Tongue (tissue), 1 donor: ENCODE measurements at regions not wholly inside any gene's neighbourhood (a gene's known extent, or its start where the extent isn't known, plus 50 kb on each side); places are given as distances from the start of the nearest gene placed in this dataset.
A peak's percentile ranks its signal among the peaks of the same experiment; 100 is the strongest.

Experiments
- DNase-seq: peaks from one replicate; pipeline ENCODE4 v3.0.0-alpha.2; 2015

- no peak for DNase-seq
Observed at GRCh38 chr5:67509402-67510186, 313.0 kb upstream of the CD180 start.

DNA sequence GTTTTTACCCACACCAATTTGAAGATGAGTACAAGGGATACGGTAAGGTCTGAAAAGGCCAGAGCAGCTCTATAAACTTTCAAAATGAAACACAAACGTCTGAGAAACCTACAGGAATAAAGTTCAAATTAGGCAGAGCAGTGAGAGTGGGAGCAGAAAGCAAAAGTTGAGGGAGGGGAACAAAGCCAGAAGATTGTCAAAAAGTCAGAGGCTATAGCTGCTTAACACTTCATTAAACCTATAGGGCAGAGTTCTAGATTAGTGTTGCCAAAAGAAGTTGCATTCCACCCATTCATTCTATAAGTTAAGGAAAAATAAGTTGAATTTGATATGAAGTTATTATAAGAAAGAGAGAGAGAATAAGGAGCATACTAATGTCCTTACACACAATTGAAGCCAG is 309.6 kb upstream of the CD180 start:
- no peak for DNase-seq

DNA sequence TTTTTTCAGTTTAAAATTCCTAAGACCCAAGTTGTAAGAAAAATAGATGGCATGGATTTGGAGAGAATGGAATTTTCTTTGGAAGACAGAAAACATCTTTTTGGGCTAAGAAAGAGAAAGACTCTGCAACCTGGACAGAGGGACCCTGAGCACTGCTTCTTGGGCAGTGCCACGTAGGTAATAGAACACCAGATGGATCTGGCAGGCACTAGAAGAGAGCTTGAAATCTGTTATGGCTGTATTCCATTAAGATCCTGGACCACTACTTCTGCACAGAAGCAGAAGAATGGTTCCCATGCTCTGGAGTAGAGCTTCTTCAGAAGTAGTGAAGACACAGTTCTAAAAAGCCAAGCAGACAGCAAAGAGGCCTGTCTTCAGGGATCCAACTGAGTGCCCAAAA is 306.4 kb upstream of the CD180 start:
- no peak for DNase-seq

- no peak for DNase-seq
Observed at GRCh38 chr5:67496051-67496450, 299.5 kb upstream of the CD180 start.

DNA sequence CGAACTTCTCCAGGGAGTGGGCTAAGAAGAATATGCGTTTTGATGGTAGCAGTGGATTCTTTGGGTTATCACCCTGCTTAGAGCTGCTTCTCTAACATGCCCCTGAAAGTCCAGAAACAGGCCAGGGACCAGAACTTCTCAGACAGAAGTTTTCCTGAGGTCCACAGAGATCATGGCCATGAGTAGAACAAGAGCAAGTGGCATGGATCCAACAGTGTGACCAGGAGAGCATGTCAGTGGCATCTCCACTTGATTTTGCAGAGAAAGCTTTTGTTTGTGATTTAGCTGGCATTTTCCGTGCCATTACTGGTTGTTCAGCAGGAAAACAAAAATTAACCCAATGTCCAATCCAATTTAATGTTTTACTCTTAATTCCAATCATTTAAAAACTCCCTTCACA is 298.5 kb upstream of the CD180 start:
- DNase-seq = no peak

- DNase-seq = peak; percentile 45
Observed at GRCh38 chr5:67494186-67494855, 297.7 kb upstream of the CD180 start.

GRCh38 chr5:67493676-67494075 is 297.1 kb upstream of the CD180 start:
- peak; percentile 54 for DNase-seq

- DNase-seq = no peak
Observed at GRCh38 chr5:67490543-67491321, 294.1 kb upstream of the CD180 start.

- no peak for DNase-seq
Observed at GRCh38 chr5:67488885-67489284, 292.3 kb upstream of the CD180 start.

GRCh38 chr5:67487862-67488261 is 291.3 kb upstream of the CD180 start:
- DNase-seq = no peak

DNA sequence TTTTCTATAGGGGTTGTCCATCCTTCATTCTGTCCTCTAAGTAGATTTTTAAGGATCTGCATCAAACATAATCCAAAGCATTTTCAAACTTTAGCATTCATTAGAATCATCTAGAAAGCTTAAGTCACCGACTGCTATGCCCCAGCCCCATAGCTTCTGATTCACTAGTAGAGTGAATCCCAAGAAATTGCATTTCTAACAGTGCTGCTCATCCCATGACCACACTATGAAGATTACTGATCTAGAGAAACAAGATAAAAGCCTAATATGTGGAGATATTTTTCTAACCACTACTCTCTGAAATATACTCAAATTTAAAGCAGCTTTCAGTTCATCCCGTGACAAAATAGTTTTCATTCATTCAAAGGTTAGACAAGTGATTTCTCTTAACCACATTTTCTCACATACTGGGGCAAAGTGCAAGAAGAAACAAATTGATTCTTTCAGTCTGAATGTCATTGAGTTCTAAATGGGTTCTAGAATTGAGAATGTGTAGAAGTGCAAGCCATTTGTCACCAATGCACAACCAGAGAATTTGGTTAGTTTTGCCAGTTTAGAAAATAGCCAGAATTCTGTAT is 286.9 kb upstream of the CD180 start:
- no peak for DNase-seq

- no peak for DNase-seq
Observed at GRCh38 chr5:67481362-67481761, 284.8 kb upstream of the CD180 start.

GRCh38 chr5:67478337-67478736 is 281.7 kb upstream of the CD180 start:
- no peak for DNase-seq

- DNase-seq = no peak
Observed at GRCh38 chr5:67476995-67477394, 280.4 kb upstream of the CD180 start.

DNA sequence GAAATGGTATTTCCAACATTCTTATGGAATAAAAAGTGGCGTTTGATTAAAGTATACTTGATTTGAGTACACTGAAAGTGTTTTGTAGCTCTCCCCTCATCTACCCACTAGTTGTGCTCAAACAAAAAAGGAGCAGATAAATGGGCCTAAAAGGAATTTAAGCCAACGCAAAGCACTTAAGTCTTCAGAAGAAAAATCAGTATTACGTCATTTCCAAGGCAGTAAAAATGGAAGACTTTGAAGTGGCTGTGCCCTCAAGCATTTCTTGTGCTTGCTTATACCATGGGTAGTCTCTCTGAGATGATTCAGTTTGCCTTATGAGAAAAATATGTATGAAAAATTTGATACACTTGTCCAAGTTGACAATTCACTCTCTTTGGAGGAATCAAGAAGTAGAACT is 279.9 kb upstream of the CD180 start:
- DNase-seq = no peak

DNA sequence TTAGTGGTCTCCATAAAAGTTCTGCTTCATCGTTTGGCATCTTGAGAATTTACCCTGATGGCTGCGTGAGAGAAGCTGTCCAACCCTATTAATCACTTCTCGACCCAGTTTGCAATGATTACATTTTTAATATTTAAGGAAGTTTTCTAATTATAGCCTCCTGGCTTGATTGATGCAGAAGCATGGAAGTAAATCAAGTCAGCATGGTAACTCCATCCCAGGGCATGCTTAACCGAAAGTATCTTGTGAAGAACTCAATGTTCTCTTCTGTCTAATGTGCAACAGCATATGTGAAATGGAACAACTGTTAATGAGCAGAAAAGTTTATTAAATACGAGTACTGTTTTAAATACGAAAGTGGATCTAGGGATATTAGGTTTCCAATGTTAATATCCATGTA is 278.9 kb upstream of the CD180 start:
- no peak for DNase-seq

GRCh38 chr5:67474597-67475238 is 278.1 kb upstream of the CD180 start:
- DNase-seq = no peak

GRCh38 chr5:67467110-67467509 is 270.5 kb upstream of the CD180 start:
- DNase-seq = no peak

GRCh38 chr5:67465537-67466207 is 269.1 kb upstream of the CD180 start:
- DNase-seq = no peak

- DNase-seq = no peak
Observed at GRCh38 chr5:67462147-67462546, 265.5 kb upstream of the CD180 start.

- DNase-seq = no peak
Observed at GRCh38 chr5:67459253-67459652, 262.7 kb upstream of the CD180 start.

DNA sequence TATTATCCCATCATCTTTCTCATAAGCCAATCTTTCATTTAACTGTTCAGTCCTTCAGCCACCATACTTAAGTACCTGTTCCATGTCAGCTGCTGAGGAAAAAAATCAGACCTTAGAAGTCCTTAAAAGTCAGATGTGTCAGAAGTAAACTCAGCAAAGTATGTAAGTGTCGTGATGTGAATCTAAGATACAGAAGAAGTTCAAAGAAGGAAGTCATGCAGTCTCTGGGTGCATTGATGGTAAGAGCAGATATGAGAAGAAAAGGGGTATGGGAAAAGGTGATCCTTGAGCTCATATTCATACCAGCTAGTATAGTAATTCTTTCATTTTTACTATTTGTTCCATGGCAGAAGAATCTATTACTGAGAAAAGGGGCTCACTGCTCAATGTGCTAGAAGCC is 259.4 kb upstream of the CD180 start:
- DNase-seq = no peak
